ENCODE measurements at regions not wholly inside any gene's neighbourhood (a gene's known extent, or its start where the extent isn't known, plus 50 kb on each side); places are given as distances from the start of the nearest gene placed in this dataset.

GRCh38 chr10:33126742-33127141 lies 168.7 kb upstream of the ITGB1 start:
- no peak for DNase-seq

GRCh38 chr10:33125522-33126517 lies 167.8 kb upstream of the ITGB1 start:
- DNase-seq = no peak

- DNase-seq = no peak
These were observed 167.1 kb upstream of the ITGB1 start for GRCh38 chr10:33125111-33125510.

- no peak for DNase-seq
These were observed 165.7 kb upstream of the ITGB1 start for GRCh38 chr10:33123680-33124079.

GRCh38 chr10:33122014-33122809 lies 164.2 kb upstream of the ITGB1 start:
- no peak for DNase-seq

GRCh38 chr10:33120700-33121099 lies 162.7 kb upstream of the ITGB1 start:
- no peak for DNase-seq

- no peak for DNase-seq
These were observed 162.2 kb upstream of the ITGB1 start for GRCh38 chr10:33120275-33120674.

- no peak for DNase-seq
These were observed 159.8 kb upstream of the ITGB1 start for GRCh38 chr10:33117816-33118215.

GRCh38 chr10:33117230-33117629 lies 159.2 kb upstream of the ITGB1 start:
- DNase-seq = no peak

GRCh38 chr10:33115738-33116719 lies 158.0 kb upstream of the ITGB1 start:
- DNase-seq = no peak

- no peak for DNase-seq
These were observed 156.5 kb upstream of the ITGB1 start for GRCh38 chr10:33114451-33114952.

GRCh38 chr10:33113466-33113865 lies 155.4 kb upstream of the ITGB1 start:
- no peak for DNase-seq

GRCh38 chr10:33112831-33113455 lies 154.9 kb upstream of the ITGB1 start:
- DNase-seq = no peak

GRCh38 chr10:33111488-33112051 lies 153.5 kb upstream of the ITGB1 start:
- DNase-seq = no peak

GRCh38 chr10:33109788-33110469 lies 151.9 kb upstream of the ITGB1 start:
- DNase-seq = no peak

GRCh38 chr10:33109384-33109783 lies 151.4 kb upstream of the ITGB1 start:
- DNase-seq = no peak

- DNase-seq = no peak
These were observed 149.9 kb upstream of the ITGB1 start for GRCh38 chr10:33107953-33108352.

- no peak for DNase-seq
These were observed 148.7 kb upstream of the ITGB1 start for GRCh38 chr10:33106767-33107166.

- no peak for DNase-seq
These were observed 145.9 kb upstream of the ITGB1 start for GRCh38 chr10:33103863-33104379.

GRCh38 chr10:33102071-33102470 lies 144.0 kb upstream of the ITGB1 start:
- no peak for DNase-seq

GRCh38 chr10:33101392-33101787 lies 143.4 kb upstream of the ITGB1 start:
- DNase-seq = no peak
